Amniotic stem cell (primary cell): ENCODE measurements at regions not wholly inside any gene's neighbourhood (a gene's known extent, or its start where the extent isn't known, plus 50 kb on each side); places are given as distances from the start of the nearest gene placed in this dataset.
A peak's percentile ranks its signal among the peaks of the same experiment; 100 is the strongest.

Source experiments
- DNase-seq: peaks from one replicate; lab custom pipeline; 2025; lab: John Stamatoyannopoulos, UW

GRCh38 chr3:159534496-159534895, 454.1 kb upstream of the IL12A start:
- DNase-seq, result no peak

GRCh38 chr3:159536876-159537275, 451.8 kb upstream of the IL12A start:
- DNase-seq, result no peak

- DNase-seq, result no peak
Observed at GRCh38 chr3:159538507-159538906, 450.1 kb upstream of the IL12A start.

- no peak for DNase-seq
Observed at GRCh38 chr3:159540882-159541495, 447.6 kb upstream of the IL12A start.

GRCh38 chr3:159548675-159549335, 439.8 kb upstream of the IL12A start:
- DNase-seq, result peak; percentile 8

- no peak for DNase-seq
Observed at GRCh38 chr3:159555205-159555604, 433.4 kb upstream of the IL12A start.

GRCh38 chr3:159559771-159560170, 428.9 kb upstream of the IL12A start:
- no peak for DNase-seq

GRCh38 chr3:159560214-159560979, 428.2 kb upstream of the IL12A start:
- no peak for DNase-seq

- no peak for DNase-seq
Observed at GRCh38 chr3:159565313-159565712, 423.3 kb upstream of the IL12A start.

- no peak for DNase-seq
Observed at GRCh38 chr3:159583662-159584061, 405.0 kb upstream of the IL12A start.

- DNase-seq, result no peak
Observed at GRCh38 chr3:159584421-159584820, 404.2 kb upstream of the IL12A start.

GRCh38 chr3:159586571-159587202, 401.9 kb upstream of the IL12A start:
- peak; percentile 14 for DNase-seq

- no peak for DNase-seq
Observed at GRCh38 chr3:159593927-159594605, 394.6 kb upstream of the IL12A start.

GRCh38 chr3:159600291-159600690, 388.3 kb upstream of the IL12A start:
- no peak for DNase-seq

GRCh38 chr3:159604151-159604581, 384.5 kb upstream of the IL12A start:
- DNase-seq, result no peak

GRCh38 chr3:159605101-159605500, 383.5 kb upstream of the IL12A start:
- DNase-seq, result no peak

- no peak for DNase-seq
Observed at GRCh38 chr3:159605776-159606175, 382.9 kb upstream of the IL12A start.

GRCh38 chr3:159607856-159608255, 380.8 kb upstream of the IL12A start:
- no peak for DNase-seq

- DNase-seq, result no peak
Observed at GRCh38 chr3:159608311-159608710, 380.3 kb upstream of the IL12A start.

GRCh38 chr3:159609625-159610024, 379.0 kb upstream of the IL12A start:
- no peak for DNase-seq

GRCh38 chr3:159616234-159616825, 372.3 kb upstream of the IL12A start:
- DNase-seq, result no peak
